ENCODE measurements at regions not wholly inside any gene's neighbourhood (a gene's known extent, or its start where the extent isn't known, plus 50 kb on each side); places are given as distances from the start of the nearest gene placed in this dataset.

GRCh38 chr1:2858676-2859075 is 57.2 kb upstream of the TTC34 start:
- Histone ChIP-seq H3K4me1 (no peaks in the 10 kb centered on the region), H3K4me3 (no peak overlapping the region), H3K9me3 (no peaks in the 10 kb centered on the region), H3K4me2 (no peak overlapping the region), H3K27ac (no peak overlapping the region)
- FAIRE-seq (no peak), DNase-seq (ENCODE audit: low read depth in 1 of 2, low spot score in 1 of 2) (no peak), ATAC-seq (no peak)
- WGBS (ENCODE audit: missing lambda C conversion rate), result 41% methylated on average over 6 of the region's 12 CpGs
- CTCF ChIA-PET, result no interaction called here
- no peak for TF ChIP-seq CBX8 (IDR thresholded peaks at IDR 0.05)
- TF ChIP-seq HMGXB4 (CRISPR knock-in tag; IDR thresholded peaks at IDR 0.05; ENCODE audit: borderline replicate concordance), result no peak
- no peak for TF ChIP-seq RNF2 (IDR thresholded peaks at IDR 0.05; ENCODE audit: borderline replicate concordance, low read depth)
- no peak for TF ChIP-seq POLR2AphosphoS2 (conservative IDR thresholded peaks at IDR 0.05; ENCODE audit: low read length)
- no peak for TF ChIP-seq MAZ (IDR thresholded peaks at IDR 0.05; ENCODE audit: borderline replicate concordance, low read depth, low read length)
- no peak for TF ChIP-seq FOSL2 (IDR thresholded peaks at IDR 0.05)
- no peak for TF ChIP-seq FOSL2 (CRISPR knock-in tag; IDR thresholded peaks at IDR 0.05)
- TF ChIP-seq ZSCAN20 (CRISPR knock-in tag; IDR thresholded peaks at IDR 0.05), result no peak
- no peak for TF ChIP-seq FOXS1 (CRISPR knock-in tag; IDR thresholded peaks at IDR 0.05)
- no peak for TF ChIP-seq E2F6 (IDR thresholded peaks at IDR 0.05; ENCODE audit: borderline replicate concordance, low read depth)
- no peak for TF ChIP-seq ZFP36 (IDR thresholded peaks at IDR 0.05; ENCODE audit: borderline replicate concordance, partially characterized antibody)
- no peak for TF ChIP-seq EHF (CRISPR knock-in tag; IDR thresholded peaks at IDR 0.05)
- no peak for TF ChIP-seq NR3C1 (IDR thresholded peaks at IDR 0.05)
- TF ChIP-seq RARB (CRISPR knock-in tag; IDR thresholded peaks at IDR 0.05), result no peak
- TF ChIP-seq BHLHE40 (IDR thresholded peaks at IDR 0.05; ENCODE audit: low read depth, low read length), result no peak
- TF ChIP-seq HOXA7 (CRISPR knock-in tag; IDR thresholded peaks at IDR 0.05), result no peak
- POLR2A ChIA-PET, result no interaction called here

GRCh38 chr1:2859219-2859880 is 57.9 kb upstream of the TTC34 start:
- DNase-seq (ENCODE audit: low read depth in 1 of 2, low spot score in 1 of 2) (no peak), FAIRE-seq (no peak), ATAC-seq (no peak)
- no peaks in the 10 kb centered on the region for H3K4me1 ChIP-seq
- no peak overlapping the region for H3K27ac ChIP-seq
- ChIA-PET POLR2A (no interaction called here), CTCF (no interaction called here)
- H3K4me2 ChIP-seq, result no peak overlapping the region
- no peak overlapping the region for H3K4me3 ChIP-seq
- WGBS (ENCODE audit: missing lambda C conversion rate), result 22% methylated on average over 5 of the region's 5 CpGs
- no peaks in the 10 kb centered on the region for H3K9me3 ChIP-seq
- TF ChIP-seq FOSB (CRISPR knock-in tag; IDR thresholded peaks at IDR 0.05), result no peak
- no peak for TF ChIP-seq ATOH8 (CRISPR knock-in tag; IDR thresholded peaks at IDR 0.05; ENCODE audit: low read depth)
- TF ChIP-seq NPAS2 (CRISPR knock-in tag; IDR thresholded peaks at IDR 0.05; ENCODE audit: borderline replicate concordance), result no peak

- ATAC-seq (no peak), DNase-seq (ENCODE audit: low read depth in 1 of 2, low spot score in 1 of 2) (no peak), FAIRE-seq (no peak)
- ChIA-PET CTCF (no interaction called here), POLR2A (no interaction called here)
- H3K27ac ChIP-seq, result no peak overlapping the region
- H3K9me3 ChIP-seq, result no peaks in the 10 kb centered on the region
- no peak overlapping the region for H3K4me3 ChIP-seq
- 39% methylated on average over 7 of the region's 12 CpGs for WGBS (ENCODE audit: missing lambda C conversion rate)
- H3K4me1 ChIP-seq, result no peaks in the 10 kb centered on the region
- no peak for TF ChIP-seq HEYL (CRISPR knock-in tag; IDR thresholded peaks at IDR 0.05)
- TF ChIP-seq MAZ (IDR thresholded peaks at IDR 0.05; ENCODE audit: borderline replicate concordance, low read depth, low read length), result no peak
- no peak for TF ChIP-seq NR3C1 (IDR thresholded peaks at IDR 0.05)
- no peak for TF ChIP-seq FOSL2 (IDR thresholded peaks at IDR 0.05)
- no peak for TF ChIP-seq FOSL2 (CRISPR knock-in tag; IDR thresholded peaks at IDR 0.05)
- no peak for TF ChIP-seq RAD21 (conservative IDR thresholded peaks at IDR 0.05 in 1 of 2, IDR thresholded peaks at IDR 0.05 in 1 of 2)
- no peak for TF ChIP-seq KDM1A (IDR thresholded peaks at IDR 0.05; ENCODE audit: low read depth)
- TF ChIP-seq CBX8 (IDR thresholded peaks at IDR 0.05), result no peak
- TF ChIP-seq CTCF (IDR thresholded peaks at IDR 0.05), result no peak
- no peak overlapping the region for H3K4me2 ChIP-seq
These were observed 58.5 kb upstream of the TTC34 start for GRCh38 chr1:2859881-2860430.

All from A549 (cell line).